ENCODE measurements at regions not wholly inside any gene's neighbourhood (a gene's known extent, or its start where the extent isn't known, plus 50 kb on each side); places are given as distances from the start of the nearest gene placed in this dataset.

DNA sequence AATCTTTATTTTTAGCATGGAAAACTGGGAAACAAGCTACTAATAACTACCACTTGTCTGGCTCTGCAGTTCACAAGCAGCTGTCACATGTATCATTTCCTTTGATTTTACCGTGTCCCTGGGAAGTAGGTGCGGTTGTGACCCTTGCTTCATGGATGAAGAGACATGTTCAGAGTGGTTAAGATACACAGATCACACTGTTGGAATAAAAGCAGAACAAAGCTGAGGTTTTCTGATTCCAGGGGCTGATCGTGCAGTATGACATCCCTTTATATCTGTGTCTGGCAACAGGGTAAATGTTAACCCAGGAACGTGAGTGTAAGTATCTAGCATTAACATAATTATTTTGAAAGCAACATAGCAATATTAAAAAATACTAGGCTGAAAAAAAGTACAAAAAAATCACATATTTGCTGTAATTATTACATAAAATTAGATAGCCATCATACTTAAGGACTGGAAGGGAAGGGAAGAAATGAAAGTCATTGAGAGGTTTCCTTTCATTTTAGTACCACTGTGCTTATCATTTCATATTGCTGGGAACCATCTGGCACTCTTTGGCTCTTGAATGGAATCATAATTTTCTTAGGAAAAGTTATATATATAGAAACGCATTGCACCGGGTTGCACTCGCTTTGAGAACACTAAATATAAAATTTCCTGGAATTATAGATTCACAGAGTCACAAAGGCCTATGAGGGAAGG is 62.8 kb upstream of the PAXBP1 start:
- Histone ChIP-seq H3K9me3 (ENCODE audit: insufficient read depth, low read depth) (no peaks in the 10 kb centered on the region), H3K36me3 (ENCODE audit: low read depth) (no peaks in the 10 kb centered on the region), H2AFZ (no peak overlapping the region), H3F3A (ENCODE audit: insufficient read depth, low read depth) (no peaks in the 10 kb centered on the region), H3K4me3 (no peak overlapping the region), H3K9me2 (ENCODE audit: insufficient read depth) (no peaks in the 10 kb centered on the region), H3K4me1 (replicated peaks; ENCODE audit: insufficient read depth) (no peaks in the 10 kb centered on the region), H3K27me3 (ENCODE audit: insufficient read depth, low read depth) (peaks cover 22% of the 10 kb centered on the region), H4K20me1 (ENCODE audit: insufficient read depth) (no peaks in the 10 kb centered on the region; the same call in 1 of the 2 replicates), H3K27ac (no peak overlapping the region), H3K79me2 (ENCODE audit: low read depth) (no peaks in the 10 kb centered on the region), H3K4me2 (no peak overlapping the region)
- BruUV-seq (replicated peaks): no TSS peak
- POLR2A ChIA-PET (ENCODE audit: unreplicated experiment): no interaction called here
- CTCF ChIA-PET: no interaction called here
- intact Hi-C loops (cut with micrococcal nuclease; ENCODE audit: unreplicated experiment): loop anchor here (5.0 to 10.0 kb wide), 3 partner anchors 613 to 1060 kb away; no protein-coding TSS in a partner anchor
- TF ChIP-seq, protein P1, sequence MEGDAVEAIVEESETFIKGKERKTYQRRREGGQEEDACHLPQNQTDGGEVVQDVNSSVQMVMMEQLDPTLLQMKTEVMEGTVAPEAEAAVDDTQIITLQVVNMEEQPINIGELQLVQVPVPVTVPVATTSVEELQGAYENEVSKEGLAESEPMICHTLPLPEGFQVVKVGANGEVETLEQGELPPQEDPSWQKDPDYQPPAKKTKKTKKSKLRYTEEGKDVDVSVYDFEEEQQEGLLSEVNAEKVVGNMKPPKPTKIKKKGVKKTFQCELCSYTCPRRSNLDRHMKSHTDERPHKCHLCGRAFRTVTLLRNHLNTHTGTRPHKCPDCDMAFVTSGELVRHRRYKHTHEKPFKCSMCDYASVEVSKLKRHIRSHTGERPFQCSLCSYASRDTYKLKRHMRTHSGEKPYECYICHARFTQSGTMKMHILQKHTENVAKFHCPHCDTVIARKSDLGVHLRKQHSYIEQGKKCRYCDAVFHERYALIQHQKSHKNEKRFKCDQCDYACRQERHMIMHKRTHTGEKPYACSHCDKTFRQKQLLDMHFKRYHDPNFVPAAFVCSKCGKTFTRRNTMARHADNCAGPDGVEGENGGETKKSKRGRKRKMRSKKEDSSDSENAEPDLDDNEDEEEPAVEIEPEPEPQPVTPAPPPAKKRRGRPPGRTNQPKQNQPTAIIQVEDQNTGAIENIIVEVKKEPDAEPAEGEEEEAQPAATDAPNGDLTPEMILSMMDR (conservative IDR thresholded peaks at IDR 0.05): no peak
- no peak for TF ChIP-seq EZH2 (IDR thresholded peaks at IDR 0.05; ENCODE audit: low read depth)
- DNase-seq: no peak

DNA sequence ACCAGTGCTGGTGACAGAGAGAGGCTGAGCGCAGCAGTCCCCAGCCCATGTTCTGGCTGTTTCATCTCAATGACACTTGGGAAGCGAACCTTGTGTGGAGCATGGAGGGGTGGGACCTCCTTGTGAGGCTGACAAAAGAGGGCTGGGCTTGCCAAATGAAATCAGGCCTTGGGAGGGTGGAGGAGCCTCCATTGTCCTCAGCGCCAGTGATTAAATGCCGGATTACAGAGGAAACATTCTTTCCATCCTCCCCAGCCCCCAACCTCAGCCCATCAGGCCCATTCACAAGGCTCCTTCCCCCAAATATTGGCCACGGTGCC is 63.3 kb upstream of the PAXBP1 start:
- peaks cover 22% of the 10 kb centered on the region for H3K27me3 ChIP-seq (ENCODE audit: insufficient read depth, low read depth)
- POLR2A ChIA-PET (ENCODE audit: unreplicated experiment): no interaction called here
- no peaks in the 10 kb centered on the region; the same call in 1 of the 2 replicates for H4K20me1 ChIP-seq (ENCODE audit: insufficient read depth)
- H3F3A ChIP-seq (ENCODE audit: insufficient read depth, low read depth): no peaks in the 10 kb centered on the region
- H3K79me2 ChIP-seq (ENCODE audit: low read depth): no peaks in the 10 kb centered on the region
- no peaks in the 10 kb centered on the region for H3K4me1 ChIP-seq (replicated peaks; ENCODE audit: insufficient read depth)
- CTCF ChIA-PET: no interaction called here
- H3K27ac ChIP-seq: no peak overlapping the region
- H3K9me3 ChIP-seq (ENCODE audit: insufficient read depth, low read depth): no peaks in the 10 kb centered on the region
- no peaks in the 10 kb centered on the region for H3K36me3 ChIP-seq (ENCODE audit: low read depth)
- no peaks in the 10 kb centered on the region for H3K9me2 ChIP-seq (ENCODE audit: insufficient read depth)
- no peak overlapping the region for H3K4me2 ChIP-seq
- TF ChIP-seq EZH2 (IDR thresholded peaks at IDR 0.05; ENCODE audit: low read depth): no peak
- TF ChIP-seq, protein P1 (conservative IDR thresholded peaks at IDR 0.05): no peak
- no TSS peak for BruUV-seq (replicated peaks)
- DNase-seq: no peak
- no peak overlapping the region for H3K4me3 ChIP-seq
- intact Hi-C loops (cut with micrococcal nuclease; ENCODE audit: unreplicated experiment): loop anchor here (5.0 to 10.0 kb wide), 3 partner anchors 612 to 1060 kb away; no protein-coding TSS in a partner anchor
- H2AFZ ChIP-seq: no peak overlapping the region

DNA sequence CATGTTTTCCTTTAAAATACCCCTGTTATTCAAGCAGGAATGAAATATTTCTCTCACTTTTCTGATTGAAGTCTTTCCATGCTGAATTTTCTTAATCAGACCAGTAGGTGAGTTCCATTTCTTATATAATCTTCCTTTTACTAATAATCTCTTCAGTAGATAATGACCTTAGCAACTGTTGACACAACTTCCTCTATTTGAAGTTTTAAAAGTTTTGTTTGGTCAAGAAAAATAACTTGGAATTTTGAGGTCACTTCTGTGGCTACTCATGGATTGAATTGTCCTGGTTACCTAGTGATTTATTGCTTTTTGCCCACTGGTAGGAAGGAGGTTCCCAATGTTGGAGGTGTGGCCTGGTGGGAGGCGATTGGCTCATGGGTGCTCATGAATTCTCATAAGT is 70.6 kb upstream of the PAXBP1 start:
- CTCF ChIA-PET: no interaction called here
- intact Hi-C loops (cut with micrococcal nuclease; ENCODE audit: unreplicated experiment): no loop called here
- H3K27ac ChIP-seq: no peak overlapping the region
- no peak overlapping the region for H2AFZ ChIP-seq
- H3K79me2 ChIP-seq (ENCODE audit: low read depth): no peaks in the 10 kb centered on the region
- H3K9me3 ChIP-seq (ENCODE audit: insufficient read depth, low read depth): no peaks in the 10 kb centered on the region
- H3K4me3 ChIP-seq: no peak overlapping the region
- DNase-seq: no peak
- H3F3A ChIP-seq (ENCODE audit: insufficient read depth, low read depth): no peaks in the 10 kb centered on the region
- H3K4me2 ChIP-seq: no peak overlapping the region
- H3K27me3 ChIP-seq (ENCODE audit: insufficient read depth, low read depth): peaks cover 37% of the 10 kb centered on the region; the same call in 1 of the 2 replicates
- POLR2A ChIA-PET (ENCODE audit: unreplicated experiment): no interaction called here
- H3K9me2 ChIP-seq (ENCODE audit: insufficient read depth): no peaks in the 10 kb centered on the region
- no peaks in the 10 kb centered on the region for H3K4me1 ChIP-seq (replicated peaks; ENCODE audit: insufficient read depth)
- no TSS peak for BruUV-seq (replicated peaks)
- TF ChIP-seq EZH2 (IDR thresholded peaks at IDR 0.05; ENCODE audit: low read depth): no peak
- TF ChIP-seq, protein P1 (conservative IDR thresholded peaks at IDR 0.05): no peak
- no peaks in the 10 kb centered on the region for H3K36me3 ChIP-seq (ENCODE audit: low read depth)
- no peaks in the 10 kb centered on the region for H4K20me1 ChIP-seq (ENCODE audit: insufficient read depth)
